PC-3 (cell line): ENCODE measurements at regions not wholly inside any gene's neighbourhood (a gene's known extent, or its start where the extent isn't known, plus 50 kb on each side); places are given as distances from the start of the nearest gene placed in this dataset.

ENCODE experiments used
- ATAC-seq: fragments of 200-7000 bp; cut with Tn5 transposase; 2 replicates; pipeline ENCODE4 v1.9.1; 2020; ENCODE audit warnings: mild to moderate bottlenecking, moderate library complexity
- BruUV-seq: library from RNA; stranded (reverse); fragments of 400-500 nt; replicated peaks from 2 replicates; lab custom pipeline; 2021; lab: Mats Ljungman, UMichigan
- CTCF ChIA-PET: fragments of 300-600 bp; sonication (Branson Sonifier 250); formaldehyde crosslinking; loops from one replicate; lab custom pipeline; 2022; ENCODE audit warnings: antibody characterized with exemption; lab: Charles Lee
- POLR2A ChIA-PET: fragments of 300-600 bp; sonication (Branson Sonifier 250); formaldehyde crosslinking; loops from one replicate; lab custom pipeline; 2022; ENCODE audit warnings: antibody characterized with exemption; ENCODE audit not compliant: unreplicated experiment; lab: Charles Lee
- DNase-seq: peaks from one replicate; pipeline ENCODE4 v3.0.0-alpha.2; 2015
- H2AFZ ChIP-seq: fragments of 300-600 bp; sonication (generic); 2 replicates; pipeline ENCODE4 v1.6.0; 2016; ENCODE audit warnings: antibody characterized with exemption, low read length
- H3F3A ChIP-seq: fragments of 300-600 bp; sonication (generic); one replicate; pipeline ENCODE4 v1.6.0; 2017; ENCODE audit warnings: antibody characterized with exemption, low read length, control low read depth, mild to moderate bottlenecking; ENCODE audit not compliant: unreplicated experiment
- H3K27ac ChIP-seq: fragments of 300-600 bp; sonication (generic); 2 replicates; pipeline ENCODE4 v1.5.1; 2016; ENCODE audit warnings: mild to moderate bottlenecking, low read length
- H3K27me3 ChIP-seq: fragments of 300-600 bp; sonication (generic); 2 replicates; pipeline ENCODE4 v1.6.1; 2016; ENCODE audit warnings: low read length, mixed read lengths
- H3K36me3 ChIP-seq: fragments of 300-600 bp; sonication (generic); 2 replicates; pipeline ENCODE4 v1.6.1; 2016; ENCODE audit warnings: low read depth, mixed run types, low read length, mixed read lengths
- H3K4me1 ChIP-seq: fragments of 300-600 bp; sonication (generic); 2 replicates; pipeline ENCODE4 v1.5.1; 2016; ENCODE audit warnings: low read length; ENCODE audit not compliant: insufficient read depth
- H3K4me2 ChIP-seq: fragments of 300-600 bp; sonication (generic); 2 replicates; pipeline ENCODE4 v1.6.0; 2016; ENCODE audit warnings: low read length
- H3K4me3 ChIP-seq: fragments of 300-600 bp; sonication (generic); 2 replicates; pipeline ENCODE4 v1.5.1; 2016; ENCODE audit warnings: mild to moderate bottlenecking, low read length, mixed read lengths
- H3K79me2 ChIP-seq: fragments of 300-600 bp; sonication (generic); 2 replicates; pipeline ENCODE4 v1.6.1; 2017; ENCODE audit warnings: low read length, mixed read lengths
- H3K9ac ChIP-seq: fragments of 300-600 bp; sonication (generic); 2 replicates; pipeline ENCODE4 v1.6.0; 2016; ENCODE audit warnings: mild to moderate bottlenecking, low read length
- H3K9me2 ChIP-seq: fragments of 300-600 bp; sonication (generic); replicated peaks from 2 replicates; pipeline ENCODE4 v1.6.1; 2016; ENCODE audit warnings: mixed run types, low read length, mixed read lengths
- H3K9me3 ChIP-seq: fragments of 300-600 bp; sonication (generic); 2 replicates; pipeline ENCODE4 v1.6.1; 2016; ENCODE audit warnings: low read length, mixed read lengths
- H4K20me1 ChIP-seq: fragments of 300-600 bp; sonication (generic); 2 replicates; pipeline ENCODE4 v1.6.1; 2016; ENCODE audit warnings: low read length, mixed read lengths
- EZH2 ChIP-seq: fragments of 300-600 bp; sonication (generic); IDR thresholded peaks from one replicate; pipeline ENCODE4 v1.6.1; 2017; ENCODE audit warnings: antibody characterized with exemption, mild to moderate bottlenecking, low read length; ENCODE audit not compliant: unreplicated experiment
- EZH2phosphoT487 ChIP-seq: fragments of 300-600 bp; sonication (generic); IDR thresholded peaks from 2 replicates; pipeline ENCODE4 v1.6.1; 2018; ENCODE audit warnings: mild to moderate bottlenecking, antibody characterized with exemption, low read length, borderline replicate concordance
- intact Hi-C: fragments of 100-400 bp; cut with micrococcal nuclease; formaldehyde crosslinking; loops from 2 replicates; pipeline ENCODE4 v1.9.0; 2023
- TF ChIP-seq, protein P1 (sequence below): fragments of 300-600 bp; sonication (generic); conservative IDR thresholded peaks from 2 replicates; pipeline ENCODE4 v1.5.1; 2017; ENCODE audit warnings: antibody characterized with exemption, low read depth, mild to moderate bottlenecking, low read length

DNA sequence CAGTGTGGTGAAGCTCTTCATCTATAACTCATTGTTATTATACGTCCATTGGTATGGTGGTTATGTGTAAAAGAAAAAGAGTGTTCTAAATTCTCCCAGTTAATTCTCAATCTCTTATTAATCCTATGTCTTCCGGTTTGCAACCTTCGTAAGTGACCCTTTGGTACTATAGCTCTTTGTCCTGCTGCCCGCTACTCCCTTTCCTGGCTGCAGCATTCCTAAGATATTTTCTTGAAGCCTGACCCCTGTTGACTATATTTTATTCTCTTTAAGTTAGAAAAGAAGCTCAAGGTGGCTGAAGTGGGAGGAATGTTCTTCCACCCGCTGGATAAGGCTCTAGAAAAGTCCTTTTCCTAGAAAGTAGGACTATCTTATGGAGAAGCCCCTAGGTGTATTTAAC is 684.8 kb downstream of the SOCS6 start:
- Histone ChIP-seq H3K27me3 (no peaks in the 10 kb centered on the region), H3K9me2 (no peaks in the 10 kb centered on the region), H3K4me3 (no peak overlapping the region), H3K27ac (no peak overlapping the region), H2AFZ (no peak overlapping the region), H3K36me3 (no peaks in the 10 kb centered on the region), H3K4me2 (no peak overlapping the region), H3K9ac (no peak overlapping the region), H3K9me3 (no peaks in the 10 kb centered on the region; the same call in 1 of the 2 replicates), H3K79me2 (no peaks in the 10 kb centered on the region), H4K20me1 (no peaks in the 10 kb centered on the region), H3K4me1 (no peaks in the 10 kb centered on the region), H3F3A (no peaks in the 10 kb centered on the region)
- TF ChIP-seq EZH2 (no peak), EZH2phosphoT487 (no peak)
- TF ChIP-seq, protein P1, sequence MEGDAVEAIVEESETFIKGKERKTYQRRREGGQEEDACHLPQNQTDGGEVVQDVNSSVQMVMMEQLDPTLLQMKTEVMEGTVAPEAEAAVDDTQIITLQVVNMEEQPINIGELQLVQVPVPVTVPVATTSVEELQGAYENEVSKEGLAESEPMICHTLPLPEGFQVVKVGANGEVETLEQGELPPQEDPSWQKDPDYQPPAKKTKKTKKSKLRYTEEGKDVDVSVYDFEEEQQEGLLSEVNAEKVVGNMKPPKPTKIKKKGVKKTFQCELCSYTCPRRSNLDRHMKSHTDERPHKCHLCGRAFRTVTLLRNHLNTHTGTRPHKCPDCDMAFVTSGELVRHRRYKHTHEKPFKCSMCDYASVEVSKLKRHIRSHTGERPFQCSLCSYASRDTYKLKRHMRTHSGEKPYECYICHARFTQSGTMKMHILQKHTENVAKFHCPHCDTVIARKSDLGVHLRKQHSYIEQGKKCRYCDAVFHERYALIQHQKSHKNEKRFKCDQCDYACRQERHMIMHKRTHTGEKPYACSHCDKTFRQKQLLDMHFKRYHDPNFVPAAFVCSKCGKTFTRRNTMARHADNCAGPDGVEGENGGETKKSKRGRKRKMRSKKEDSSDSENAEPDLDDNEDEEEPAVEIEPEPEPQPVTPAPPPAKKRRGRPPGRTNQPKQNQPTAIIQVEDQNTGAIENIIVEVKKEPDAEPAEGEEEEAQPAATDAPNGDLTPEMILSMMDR, result no peak
- BruUV-seq, result no TSS peak
- ChIA-PET POLR2A (no interaction called here), CTCF (interaction anchor here (0.7 kb wide), 1 partner anchor 482 kb away, joined by 3 read pairs; no protein-coding TSS in a partner anchor)
- intact Hi-C loops, result no loop called here
- ATAC-seq (no peak), DNase-seq (no peak)

DNA sequence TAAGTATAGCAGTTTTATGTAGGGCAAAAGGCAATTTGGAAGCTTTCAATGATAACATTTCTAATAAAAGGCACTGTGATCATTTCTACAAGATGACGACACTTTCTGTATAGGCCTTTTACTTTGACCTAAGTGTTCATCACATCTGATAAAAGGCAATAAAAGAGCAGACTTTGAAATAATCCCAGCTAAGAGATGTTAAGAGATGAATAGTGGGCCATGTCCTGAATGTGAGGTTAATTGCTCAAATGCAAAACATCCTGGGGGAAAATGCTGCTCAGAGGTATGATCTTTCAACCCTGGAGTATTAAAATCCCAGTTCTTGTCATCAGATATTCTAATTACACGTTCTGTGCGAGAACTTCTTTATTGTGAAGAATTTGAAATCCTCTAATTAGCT is 677.6 kb downstream of the SOCS6 start:
- Histone ChIP-seq H3K4me3 (no peak overlapping the region), H3F3A (no peaks in the 10 kb centered on the region), H3K27me3 (no peaks in the 10 kb centered on the region), H2AFZ (no peak overlapping the region), H3K79me2 (no peaks in the 10 kb centered on the region), H3K9ac (no peak overlapping the region), H3K36me3 (no peaks in the 10 kb centered on the region), H3K9me2 (no peaks in the 10 kb centered on the region), H3K4me2 (no peak overlapping the region), H3K27ac (no peak overlapping the region), H4K20me1 (no peaks in the 10 kb centered on the region), H3K9me3 (no peaks in the 10 kb centered on the region), H3K4me1 (no peaks in the 10 kb centered on the region)
- no TSS peak for BruUV-seq
- ATAC-seq (no peak), DNase-seq (no peak)
- intact Hi-C loops, result no loop called here
- POLR2A ChIA-PET, result no interaction called here
- CTCF ChIA-PET, result no interaction called here
- TF ChIP-seq EZH2phosphoT487, result no peak
- no peak for TF ChIP-seq EZH2
- TF ChIP-seq, protein P1, result no peak

DNA sequence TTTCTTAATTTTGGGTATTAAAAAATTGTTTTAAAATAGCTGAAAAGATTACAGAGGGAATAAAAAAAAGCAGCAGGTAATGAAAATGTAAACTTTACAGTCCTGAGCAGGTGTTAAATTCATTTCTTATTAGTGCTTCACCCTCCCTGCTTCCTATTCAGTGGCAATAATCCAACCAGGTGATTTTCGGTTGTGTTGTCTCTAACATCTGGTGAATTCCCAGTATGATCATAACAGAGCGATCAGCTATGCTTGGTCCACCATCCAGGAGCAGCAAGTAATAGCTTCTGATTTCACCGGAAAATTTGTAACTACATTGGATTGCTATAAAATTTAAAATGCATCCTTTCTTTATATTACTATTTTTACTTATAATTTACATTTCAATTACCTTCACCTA is 673.1 kb downstream of the SOCS6 start:
- TF ChIP-seq EZH2, result no peak
- no peak for TF ChIP-seq EZH2phosphoT487
- TF ChIP-seq, protein P1, result no peak
- ATAC-seq, result no peak
- Histone ChIP-seq H3K4me1 (no peaks in the 10 kb centered on the region), H3K27ac (no peak overlapping the region), H3K9me2 (no peaks in the 10 kb centered on the region), H3F3A (no peaks in the 10 kb centered on the region), H3K27me3 (no peaks in the 10 kb centered on the region), H3K36me3 (no peaks in the 10 kb centered on the region), H3K4me2 (no peak overlapping the region), H3K9ac (no peak overlapping the region), H4K20me1 (no peaks in the 10 kb centered on the region), H3K79me2 (no peaks in the 10 kb centered on the region), H3K4me3 (no peak overlapping the region), H2AFZ (no peak overlapping the region), H3K9me3 (no peaks in the 10 kb centered on the region)
- intact Hi-C loops, result no loop called here
- no TSS peak for BruUV-seq
- POLR2A ChIA-PET, result no interaction called here
- CTCF ChIA-PET, result no interaction called here
- no peak for DNase-seq
